ENCODE measurements at regions not wholly inside any gene's neighbourhood (a gene's known extent, or its start where the extent isn't known, plus 50 kb on each side); places are given as distances from the start of the nearest gene placed in this dataset.
"Not testable (repeated sequence)": the region's sequence is repeated elsewhere in the genome, so short reads cannot be mapped to it uniquely, and the experiment has no call there.

GRCh38 chr10:113484487-113484886 is 68.4 kb upstream of the HABP2 start:
- 88 to 91% methylated on average over 2 of the region's 2 CpGs for WGBS, 2 donors
- Histone ChIP-seq H3K36me3 (no peaks in the 10 kb centered on the region), H3K9me3 (peaks cover 0 to 5% (median 0%) of the 10 kb centered on the region in 4 donors), H3K4me1 (peaks cover 0 to 8% (median 3%) of the 10 kb centered on the region in 3 donors), H3K27ac (no peak overlapping the region), H3K4me3 (no peak overlapping the region), H3K27me3 (no peaks in the 10 kb centered on the region)
- TF ChIP-seq, protein P1, sequence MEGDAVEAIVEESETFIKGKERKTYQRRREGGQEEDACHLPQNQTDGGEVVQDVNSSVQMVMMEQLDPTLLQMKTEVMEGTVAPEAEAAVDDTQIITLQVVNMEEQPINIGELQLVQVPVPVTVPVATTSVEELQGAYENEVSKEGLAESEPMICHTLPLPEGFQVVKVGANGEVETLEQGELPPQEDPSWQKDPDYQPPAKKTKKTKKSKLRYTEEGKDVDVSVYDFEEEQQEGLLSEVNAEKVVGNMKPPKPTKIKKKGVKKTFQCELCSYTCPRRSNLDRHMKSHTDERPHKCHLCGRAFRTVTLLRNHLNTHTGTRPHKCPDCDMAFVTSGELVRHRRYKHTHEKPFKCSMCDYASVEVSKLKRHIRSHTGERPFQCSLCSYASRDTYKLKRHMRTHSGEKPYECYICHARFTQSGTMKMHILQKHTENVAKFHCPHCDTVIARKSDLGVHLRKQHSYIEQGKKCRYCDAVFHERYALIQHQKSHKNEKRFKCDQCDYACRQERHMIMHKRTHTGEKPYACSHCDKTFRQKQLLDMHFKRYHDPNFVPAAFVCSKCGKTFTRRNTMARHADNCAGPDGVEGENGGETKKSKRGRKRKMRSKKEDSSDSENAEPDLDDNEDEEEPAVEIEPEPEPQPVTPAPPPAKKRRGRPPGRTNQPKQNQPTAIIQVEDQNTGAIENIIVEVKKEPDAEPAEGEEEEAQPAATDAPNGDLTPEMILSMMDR (IDR thresholded peaks at IDR 0.05): no peak
- intact Hi-C loops (cut with DNase I): no loop called here
- no peak for ATAC-seq
- FAIRE-seq: no peak
- no peak for DNase-seq

DNA sequence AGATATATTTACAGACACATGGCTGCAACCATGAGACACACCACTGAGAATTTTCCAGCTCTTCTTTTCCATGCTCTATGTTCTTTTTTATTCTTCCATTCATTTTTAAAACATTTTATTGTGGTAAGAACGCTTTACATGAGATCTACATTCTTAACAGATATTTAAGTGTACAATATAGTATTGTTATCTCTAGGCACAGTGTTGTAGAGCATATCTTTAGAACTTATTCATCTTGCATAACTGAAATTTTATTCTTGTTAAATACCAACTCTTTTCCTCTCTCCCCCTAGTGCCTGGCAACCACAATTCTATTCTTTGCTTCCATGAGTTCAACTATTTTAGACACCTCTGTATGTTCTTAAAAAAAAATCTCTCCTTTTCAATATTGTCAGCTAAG is 67.1 kb upstream of the HABP2 start:
- DNase-seq: no peak
- H3K36me3 ChIP-seq: no peaks in the 10 kb centered on the region
- no peak overlapping the region for H3K27ac ChIP-seq
- no peak for FAIRE-seq
- no peaks in the 10 kb centered on the region for H3K9me3 ChIP-seq
- no peak overlapping the region for H3K4me3 ChIP-seq
- H3K4me1 ChIP-seq: peaks cover 0 to 5% (median 3%) of the 10 kb centered on the region in 3 donors
- H3K27me3 ChIP-seq: no peaks in the 10 kb centered on the region
- 79 to 80% methylated on average over 1 of the region's 1 CpG for WGBS, 2 donors
- intact Hi-C loops (cut with DNase I): no loop called here
- no peak for ATAC-seq
- TF ChIP-seq, protein P1 (IDR thresholded peaks at IDR 0.05): no peak

DNA sequence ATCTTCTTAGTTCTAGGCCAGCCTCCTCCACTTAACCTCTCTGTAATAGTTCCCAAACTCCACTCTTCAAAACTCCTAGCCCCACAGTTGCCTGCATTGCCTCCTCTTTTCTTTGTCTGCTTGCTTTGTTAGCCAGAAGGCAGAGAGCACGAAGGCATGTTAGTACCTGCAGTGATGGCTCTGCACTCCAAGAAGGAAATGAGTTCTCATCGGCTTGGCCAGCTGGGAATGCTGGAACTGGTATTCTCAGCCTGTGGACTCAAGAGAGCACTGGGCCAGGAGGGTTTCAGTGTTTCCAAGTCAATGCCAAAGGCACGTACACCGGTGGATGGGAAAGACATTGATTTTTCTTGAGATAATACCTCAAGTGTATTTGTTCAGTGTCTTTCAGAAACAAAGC is 66.3 kb upstream of the HABP2 start:
- no peaks in the 10 kb centered on the region for H3K9me3 ChIP-seq
- TF ChIP-seq, protein P1 (IDR thresholded peaks at IDR 0.05): no peak
- H3K27me3 ChIP-seq: no peaks in the 10 kb centered on the region
- FAIRE-seq (no peak), ATAC-seq (no peak), DNase-seq (no peak)
- WGBS, 2 donors: 71 to 78% methylated on average over 4 of the region's 4 CpGs
- no peaks in the 10 kb centered on the region for H3K36me3 ChIP-seq
- intact Hi-C loops (cut with DNase I): no loop called here
- peaks cover 0 to 2% (median 0%) of the 10 kb centered on the region in 3 donors for H3K4me1 ChIP-seq
- no peak overlapping the region for H3K4me3 ChIP-seq
- H3K27ac ChIP-seq: no peak overlapping the region

- ATAC-seq (no peak), FAIRE-seq (no peak), DNase-seq (no peak)
- Histone ChIP-seq H3K27ac (no peak overlapping the region), H3K27me3 (no peaks in the 10 kb centered on the region), H3K4me1 (no peaks in the 10 kb centered on the region), H3K9me3 (no peaks in the 10 kb centered on the region), H3K4me3 (no peak overlapping the region), H3K36me3 (no peaks in the 10 kb centered on the region)
- 60 to 65% methylated on average over 1 of the region's 1 CpG for WGBS, 2 donors
- intact Hi-C loops (cut with DNase I): no loop called here
- TF ChIP-seq, protein P1 (IDR thresholded peaks at IDR 0.05): no peak
Observed at GRCh38 chr10:113487154-113487553, 65.7 kb upstream of the HABP2 start.

DNA sequence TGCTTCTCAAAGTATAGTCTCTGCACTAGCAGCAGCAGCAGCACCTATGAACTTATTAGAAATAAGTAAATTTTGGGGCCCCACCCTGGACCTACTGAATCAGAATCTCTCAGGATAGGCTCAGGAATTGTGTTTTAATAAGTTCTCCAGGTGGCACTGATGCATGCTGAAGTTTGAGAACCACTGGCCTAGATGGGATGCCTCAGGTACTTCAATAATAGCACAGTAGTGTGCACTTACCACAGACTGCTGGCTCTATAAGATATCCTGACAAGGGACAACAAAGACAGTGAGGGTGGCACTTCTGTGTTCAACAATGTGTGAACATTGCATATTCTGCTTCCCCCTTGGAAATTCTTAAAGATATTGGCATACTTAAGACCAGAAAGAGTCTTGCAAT is 64.7 kb upstream of the HABP2 start:
- FAIRE-seq (no peak), ATAC-seq (no peak), DNase-seq (no peak)
- Histone ChIP-seq H3K36me3 (no peaks in the 10 kb centered on the region), H3K4me1 (no peaks in the 10 kb centered on the region), H3K9me3 (no peaks in the 10 kb centered on the region), H3K27me3 (no peaks in the 10 kb centered on the region), H3K27ac (no peak overlapping the region), H3K4me3 (no peak overlapping the region)
- intact Hi-C loops (cut with DNase I): no loop called here
- TF ChIP-seq, protein P1 (IDR thresholded peaks at IDR 0.05): no peak

DNA sequence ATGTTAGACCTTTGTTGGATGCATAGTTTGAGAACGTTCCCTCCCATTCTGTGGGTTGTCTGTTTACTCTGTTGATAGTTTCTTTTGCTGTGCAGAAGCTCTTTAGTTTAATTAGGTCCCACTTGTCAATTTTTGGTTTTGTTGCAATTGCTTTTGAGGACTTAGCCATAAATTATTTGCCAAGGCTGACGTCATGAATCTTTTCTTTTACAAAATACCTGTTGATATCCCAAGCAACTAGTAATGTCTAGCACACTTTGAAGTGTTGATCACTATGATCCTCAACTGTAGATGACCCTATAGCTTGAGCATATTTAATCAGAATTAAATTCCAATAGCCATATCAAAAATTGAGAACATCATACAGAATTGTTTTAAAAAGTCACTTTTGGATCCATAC is 63.3 kb upstream of the HABP2 start:
- DNase-seq; H3K4me1 ChIP-seq; H3K27me3 ChIP-seq; ATAC-seq; FAIRE-seq; H3K36me3 ChIP-seq; H3K4me3 ChIP-seq; H3K9me3 ChIP-seq; intact Hi-C loops (cut with DNase I); H3K27ac ChIP-seq: not testable (repeated sequence)
- 75 to 78% methylated on average over 2 of the region's 2 CpGs for WGBS, 2 donors

All from pancreas (tissue), 10 donors.